HUDEP-2 (cell line): ENCODE measurements at regions not wholly inside any gene's neighbourhood (a gene's known extent, or its start where the extent isn't known, plus 50 kb on each side); places are given as distances from the start of the nearest gene placed in this dataset.

Experiments used
- DNase-seq, 76 experiments: peaks; one replicate each; lab custom pipeline; 2025; ENCODE audit not compliant: unreplicated experiment in 76 of 76; lab: John Stamatoyannopoulos, UW

DNA sequence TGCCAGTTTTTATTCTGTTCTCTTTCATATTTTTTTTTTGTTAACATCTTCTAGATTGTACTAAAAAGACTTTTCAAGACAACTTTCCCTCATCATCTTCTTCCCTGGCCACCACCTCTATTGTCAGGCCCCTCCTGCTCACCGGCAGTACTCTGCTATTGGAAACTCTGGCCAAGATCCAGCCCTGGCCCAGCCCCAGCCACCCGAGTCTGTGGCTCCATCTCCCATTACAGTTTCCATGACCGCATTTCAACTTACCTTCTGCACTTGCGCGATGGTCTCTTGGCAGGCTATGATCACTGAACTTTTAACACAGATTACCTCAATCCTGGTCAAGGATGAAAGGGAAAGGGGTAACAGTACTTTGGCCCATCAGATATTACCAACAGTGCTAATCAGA, 137.7 kb upstream of the POM121L12 start:
- DNase-seq, result no peak

- DNase-seq, result no peak
Measured at GRCh38 chr7:52897288-52897687, 138.1 kb upstream of the POM121L12 start.

DNA sequence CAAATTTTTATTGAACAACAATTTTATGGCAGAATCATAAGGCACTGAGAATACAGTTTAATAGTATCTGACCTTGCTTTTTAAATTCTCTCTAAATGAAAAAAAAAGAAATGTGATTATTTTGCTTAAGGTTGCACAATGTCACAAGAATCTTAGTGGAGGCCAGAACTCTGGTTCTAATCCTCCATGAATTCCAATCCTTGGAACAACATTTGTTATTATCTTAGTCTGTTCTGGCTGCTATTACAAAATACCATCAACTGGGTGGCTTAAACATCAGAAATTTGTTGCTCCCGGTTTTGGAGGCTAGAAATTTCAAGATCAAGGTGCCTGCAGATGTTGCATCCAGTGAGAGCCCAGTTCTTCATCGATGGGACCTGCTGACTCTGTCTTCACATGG, 158.2 kb upstream of the POM121L12 start:
- DNase-seq, result no peak

DNA sequence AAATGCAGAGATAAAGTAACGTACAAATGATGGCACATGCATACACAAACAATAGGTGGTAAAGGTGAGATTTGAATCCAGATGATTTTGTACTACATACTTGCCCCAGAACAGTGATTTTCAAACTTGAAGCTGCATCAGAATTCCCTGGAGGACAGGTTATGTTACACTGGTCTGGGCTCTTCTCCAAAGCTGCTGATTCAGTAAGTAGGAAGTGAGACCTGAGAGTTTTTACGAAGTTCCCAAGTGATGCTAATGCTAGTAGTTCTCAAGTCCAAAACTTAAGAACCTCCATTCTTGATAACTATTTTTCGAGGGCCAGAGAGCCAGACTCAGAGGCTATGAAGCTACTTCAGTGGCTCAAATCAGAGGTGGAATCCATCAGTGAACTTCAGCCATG, 159.0 kb upstream of the POM121L12 start:
- DNase-seq, result no peak

DNA sequence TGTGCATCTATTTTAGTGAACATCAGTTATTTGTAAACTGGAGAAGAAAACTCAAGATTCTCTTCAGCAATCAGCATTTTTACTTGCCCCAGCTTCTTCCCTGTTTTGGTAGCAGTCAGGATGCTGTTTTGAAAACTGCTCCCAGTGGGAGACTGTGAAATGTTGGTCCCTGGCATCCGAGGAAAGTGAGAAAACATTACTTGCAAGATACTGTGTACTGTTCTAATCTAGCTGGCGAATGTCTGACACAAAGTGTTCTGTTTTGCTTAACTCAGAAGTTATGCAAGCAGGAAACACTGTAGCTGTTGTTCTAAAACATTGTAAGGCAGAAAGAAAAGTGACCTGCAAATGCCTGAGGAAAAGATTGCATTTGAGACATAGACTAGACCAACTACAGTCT, 171.8 kb upstream of the POM121L12 start:
- DNase-seq, result no peak

DNA sequence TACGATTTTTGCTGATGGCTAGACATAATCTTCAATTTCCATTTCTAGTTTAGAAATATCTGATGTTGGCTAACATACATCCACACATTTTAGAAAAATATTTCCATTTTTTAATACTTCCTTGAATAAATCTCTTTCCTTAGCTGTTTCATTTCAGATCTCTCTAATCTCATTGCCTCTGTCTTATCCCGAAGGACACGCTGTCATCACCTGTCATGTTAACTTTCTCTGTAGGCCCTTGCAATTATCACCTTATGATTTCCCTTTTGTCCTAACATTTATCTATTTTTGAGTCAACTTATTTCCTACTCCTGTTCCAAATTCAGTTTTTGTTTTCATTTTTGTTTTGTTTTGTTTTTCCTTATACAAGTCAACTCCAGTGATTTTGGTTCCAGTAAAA, 173.1 kb upstream of the POM121L12 start:
- no peak for DNase-seq

- DNase-seq, result no peak
Measured at GRCh38 chr7:52857367-52857766, 178.1 kb upstream of the POM121L12 start.

- no peak for DNase-seq
Measured at GRCh38 chr7:52854681-52855080, 180.8 kb upstream of the POM121L12 start.

- DNase-seq, result no peak
Measured at GRCh38 chr7:52851547-52851946, 183.9 kb upstream of the POM121L12 start.

- no peak for DNase-seq
Measured at GRCh38 chr7:52843436-52843835, 192.0 kb upstream of the POM121L12 start.

GRCh38 chr7:52842202-52842900, 193.1 kb upstream of the POM121L12 start:
- DNase-seq, result no peak

GRCh38 chr7:52838981-52839411, 196.4 kb upstream of the POM121L12 start:
- no peak for DNase-seq

DNA sequence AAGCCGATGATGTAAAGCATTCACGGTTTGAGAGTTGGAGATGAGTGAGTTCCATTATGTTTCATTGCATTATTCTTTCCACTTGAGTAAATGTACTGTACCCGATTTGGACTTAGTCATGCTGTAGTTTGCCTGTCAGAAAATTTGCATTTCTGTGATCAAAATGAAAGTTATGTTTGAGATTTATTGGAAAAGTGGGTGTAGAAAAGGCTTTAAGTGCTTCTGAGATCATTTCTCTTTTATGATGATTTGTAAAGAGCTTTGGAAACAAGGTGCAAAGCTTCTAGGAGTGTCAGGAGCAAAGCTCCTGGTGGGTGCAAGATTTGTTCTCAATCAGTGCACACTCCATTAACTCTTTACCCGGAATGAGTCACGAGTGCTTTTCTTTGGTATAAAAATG, 204.1 kb upstream of the POM121L12 start:
- DNase-seq, result no peak

DNA sequence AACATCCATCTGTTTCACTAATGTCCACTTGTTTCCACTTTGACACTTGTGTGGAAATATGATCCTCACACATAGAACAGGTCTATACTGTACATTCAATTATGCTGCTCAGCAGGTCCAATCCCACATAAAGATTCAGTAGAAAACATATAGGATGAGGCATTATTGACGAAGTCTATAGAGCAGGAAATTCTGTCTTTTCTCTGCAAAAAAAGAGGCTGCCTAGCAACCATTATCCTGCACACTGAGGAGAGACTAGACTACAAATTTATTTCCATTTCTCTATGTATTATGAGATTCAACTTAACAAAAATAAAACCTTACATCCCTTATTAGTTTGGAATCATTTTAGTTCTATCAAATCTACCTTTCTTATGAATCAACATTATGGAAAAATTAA, 204.6 kb upstream of the POM121L12 start:
- no peak for DNase-seq

GRCh38 chr7:52826515-52827265, 208.7 kb upstream of the POM121L12 start:
- no peak for DNase-seq

- no peak for DNase-seq
Measured at GRCh38 chr7:52825611-52826010, 209.8 kb upstream of the POM121L12 start.

GRCh38 chr7:52811537-52811936, 223.9 kb upstream of the POM121L12 start:
- DNase-seq, result no peak

DNA sequence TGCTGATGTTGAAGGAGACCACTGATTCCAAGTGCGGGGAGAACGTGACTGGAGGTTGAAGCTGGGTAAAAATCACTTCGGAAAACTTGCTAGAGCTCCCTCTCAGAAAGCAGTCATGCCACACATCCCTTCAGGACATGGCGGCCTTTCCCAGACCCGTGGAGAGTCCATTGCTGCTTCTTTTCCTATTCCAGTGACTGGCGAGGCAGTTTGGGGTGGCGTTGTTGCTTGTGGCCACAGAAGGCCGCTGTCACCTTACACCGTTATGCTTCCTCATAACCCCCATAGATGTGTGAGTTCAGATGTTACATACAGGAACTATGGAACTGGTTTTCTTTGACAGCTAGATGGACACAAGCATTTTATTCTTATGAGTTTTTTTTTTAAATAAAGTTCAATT, 235.6 kb upstream of the POM121L12 start:
- no peak for DNase-seq

DNA sequence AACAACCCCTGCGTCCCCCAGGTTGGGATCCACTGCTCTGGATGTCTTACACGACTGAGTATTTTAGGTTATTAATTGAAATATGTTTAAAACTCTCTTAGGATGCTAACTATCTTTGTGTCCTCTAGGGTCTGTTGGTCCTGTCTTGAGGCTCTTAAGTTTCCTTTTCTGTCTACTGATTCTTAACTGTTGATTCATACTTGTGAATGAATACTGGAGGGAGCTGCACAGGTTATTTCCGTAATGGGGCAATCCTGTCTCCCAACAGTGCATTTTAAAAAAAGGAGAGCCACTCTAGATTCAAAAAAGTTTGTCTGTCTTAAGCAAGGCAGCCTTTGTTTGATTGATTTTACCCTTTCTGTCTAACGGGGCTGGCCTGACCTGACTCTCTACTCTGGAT, 237.6 kb upstream of the POM121L12 start:
- no peak for DNase-seq

DNA sequence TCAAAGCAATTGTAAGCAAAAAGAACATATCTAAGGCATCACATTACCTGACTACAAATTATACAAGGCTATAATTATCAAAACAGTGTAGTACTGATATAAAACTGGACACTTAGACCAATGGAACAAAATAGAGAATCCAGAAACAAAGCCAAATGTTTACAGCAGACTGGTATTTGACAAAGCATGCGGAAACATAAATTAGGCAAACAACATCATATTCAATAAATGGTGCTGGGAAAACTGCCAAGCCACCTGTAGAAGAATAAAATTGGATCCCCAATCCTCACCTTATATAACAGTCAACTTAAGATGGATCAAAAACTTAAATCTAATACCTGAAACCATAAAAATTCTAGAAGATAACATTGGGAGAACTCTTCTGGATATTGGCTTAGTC, 240.8 kb upstream of the POM121L12 start:
- DNase-seq, result no peak

- DNase-seq, result no peak
Measured at GRCh38 chr7:52791176-52791700, 244.2 kb upstream of the POM121L12 start.

- no peak for DNase-seq
Measured at GRCh38 chr7:52786174-52786573, 249.3 kb upstream of the POM121L12 start.
